CD14-positive monocyte (primary cell): ENCODE measurements at regions not wholly inside any gene's neighbourhood (a gene's known extent, or its start where the extent isn't known, plus 50 kb on each side); places are given as distances from the start of the nearest gene placed in this dataset.

Experiments
- DNase-seq, 3 donors: peaks; one replicate each; pipeline ENCODE4 v3.0.0-alpha.2; 2011 to 2022
- H2AFZ ChIP-seq: 2 replicates; pipeline ENCODE4 v1.6.0; 2012; ENCODE audit warnings: mild to moderate bottlenecking, low read depth, low read length, inconsistent platforms; ENCODE audit not compliant: insufficient read depth, poor library complexity, severe bottlenecking
- H3K27ac ChIP-seq, 2 donors: 1 replicate in 1 of 2; 2 replicates in 1 of 2; pipeline ENCODE4 v1.5.1; 2012 to 2013; ENCODE audit warnings: low read length in 2 of 2, control low read depth in 1 of 2, inconsistent platforms in 1 of 2, low read depth in 1 of 2, mild to moderate bottlenecking in 1 of 2
- H3K27me3 ChIP-seq, 2 donors: one replicate each; pipeline versions ENCODE4 v1.6.0 to v1.6.1; 2011 to 2013; ENCODE audit warnings: low read length in 2 of 2; ENCODE audit not compliant: control insufficient read depth in 2 of 2, insufficient read depth in 2 of 2
- H3K36me3 ChIP-seq, 2 donors: replicated peaks in 1 of 2; 1 replicate in 1 of 2; 2 replicates in 1 of 2; pipeline versions ENCODE4 v1.5.1 to v1.6.1; 2012 to 2013; ENCODE audit warnings: low read length in 2 of 2, control low read depth in 1 of 2, inconsistent platforms in 1 of 2, mild to moderate bottlenecking in 1 of 2; ENCODE audit not compliant: insufficient read depth in 2 of 2, control insufficient read depth in 1 of 2
- H3K4me1 ChIP-seq, 2 donors: 1 replicate in 1 of 2; 2 replicates in 1 of 2; pipeline versions ENCODE4 v1.5.1 to v1.6.1; 2012 to 2013; ENCODE audit warnings: low read length in 2 of 2, control low read depth in 1 of 2, inconsistent platforms in 1 of 2, mild to moderate bottlenecking in 1 of 2, moderate library complexity in 1 of 2; ENCODE audit not compliant: insufficient read depth in 2 of 2, control insufficient read depth in 1 of 2
- H3K4me2 ChIP-seq: replicated peaks from 2 replicates; pipeline ENCODE3; 2012; ENCODE audit warnings: low read length, moderate library complexity, mild to moderate bottlenecking; ENCODE audit not compliant: poor library complexity, severe bottlenecking; ENCODE audit errors: extremely low read depth
- H3K4me3 ChIP-seq, 3 experiments: fragments of 200-600 bp in 1 of 3; sonication (generic) in 1 of 3; replicated peaks in 1 of 3; 1 replicate in 2 of 3; 2 replicates in 1 of 3; pipeline ENCODE4 v1.5.1; 2011 to 2013; ENCODE audit warnings: low read length in 3 of 3, mild to moderate bottlenecking in 3 of 3, control low read depth in 2 of 3, low read depth in 2 of 3, inconsistent platforms in 1 of 3, moderate library complexity in 1 of 3
- H3K79me2 ChIP-seq: 2 replicates; pipeline ENCODE4 v1.6.0; 2012; ENCODE audit warnings: mild to moderate bottlenecking, control low read depth, inconsistent platforms, low read length, moderate library complexity; ENCODE audit not compliant: insufficient read depth
- H3K9ac ChIP-seq: 2 replicates; pipeline ENCODE4 v1.6.0; 2017; ENCODE audit warnings: low read length, mild to moderate bottlenecking; ENCODE audit not compliant: insufficient read depth, poor library complexity, severe bottlenecking
- H3K9me3 ChIP-seq, 2 donors: replicated peaks in 1 of 2; 1 replicate in 1 of 2; 2 replicates in 1 of 2; pipeline versions ENCODE4 v1.5.1 to v1.6.1; 2012 to 2013; ENCODE audit warnings: low read length in 2 of 2, control low read depth in 1 of 2; ENCODE audit not compliant: control insufficient read depth in 1 of 2, insufficient read depth in 1 of 2
- H4K20me1 ChIP-seq: 2 replicates; pipeline ENCODE4 v1.6.0; 2012; ENCODE audit warnings: mild to moderate bottlenecking, low read length, control low read depth, moderate library complexity; ENCODE audit not compliant: insufficient read depth
- H3K27ac Mint-ChIP-seq, 7 donors: one replicate each; pipeline ENCODE4 v1.8.0; 2020; ENCODE audit warnings: mild to moderate bottlenecking in 7 of 7, mixed read lengths in 7 of 7, moderate library complexity in 6 of 7, inconsistent platforms in 2 of 7
- H3K27me3 Mint-ChIP-seq, 3 donors: one replicate each; pipeline ENCODE4 v1.8.0; 2021 to 2022; ENCODE audit warnings: low read depth in 3 of 3, mild to moderate bottlenecking in 3 of 3, mixed read lengths in 3 of 3, moderate library complexity in 3 of 3, inconsistent platforms in 1 of 3
- H3K36me3 Mint-ChIP-seq, 2 donors: one replicate each; pipeline ENCODE4 v1.8.0; 2020; ENCODE audit warnings: mixed read lengths in 2 of 2, inconsistent platforms in 1 of 2, mild to moderate bottlenecking in 1 of 2
- H3K4me1 Mint-ChIP-seq: one replicate; pipeline ENCODE4 v1.8.0; 2020; ENCODE audit warnings: mild to moderate bottlenecking, mixed read lengths
- H3K4me3 Mint-ChIP-seq, 2 donors: one replicate each; pipeline ENCODE4 v1.8.0; 2020; ENCODE audit warnings: mild to moderate bottlenecking in 2 of 2, mixed read lengths in 2 of 2, moderate library complexity in 1 of 2
- H3K9me3 Mint-ChIP-seq, 7 donors: one replicate each; pipeline ENCODE4 v1.8.0; 2020 to 2022; ENCODE audit warnings: mixed read lengths in 7 of 7, mild to moderate bottlenecking in 6 of 7, moderate library complexity in 6 of 7, inconsistent platforms in 2 of 7
- WGBS: methylation state at CpG from one replicate; pipeline ENCODE4 v1.1.5; 2013; ENCODE audit warnings: missing lambda C conversion rate; ENCODE audit not compliant: insufficient coverage; 5-methylcytosine and 5-hydroxymethylcytosine counted together
- intact Hi-C, 2 donors: fragments of 100-400 bp; cut with micrococcal nuclease; formaldehyde crosslinking; loops; one replicate each; pipeline versions ENCODE4 v1.15.0 to v1.15.1; 2023
- TF ChIP-seq, protein P1 (sequence below): fragments of 200-600 bp; IDR thresholded peaks from one replicate; pipeline ENCODE4 v1.8.0; 2022; ENCODE audit warnings: antibody characterized with exemption, mild to moderate bottlenecking

DNA sequence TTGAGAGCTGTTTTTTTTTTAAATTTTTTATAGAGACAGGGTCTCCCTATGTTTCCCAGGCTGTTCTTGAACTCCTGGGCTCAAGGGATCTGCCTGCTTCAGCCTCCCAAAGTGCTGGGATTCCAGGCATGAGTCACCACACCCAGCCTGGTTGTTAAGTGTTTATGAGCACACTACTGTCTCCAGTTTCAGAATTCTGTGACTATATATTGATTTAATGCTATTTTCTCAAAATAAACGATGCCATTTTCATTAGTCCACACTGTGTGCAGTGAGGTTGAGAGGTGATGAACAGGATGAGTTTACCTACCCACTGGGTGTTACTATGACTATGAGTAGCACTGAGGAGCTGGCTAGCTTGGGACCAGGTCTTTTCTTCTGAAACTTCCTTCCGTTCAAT lies 110.9 kb upstream of the FAM180A start:
- H3K9me3 ChIP-seq: peaks cover 0 to 35% of the 10 kb centered on the region in 2 donors
- H3K36me3 ChIP-seq: no peaks in the 10 kb centered on the region
- Mint-ChIP-seq H3K27me3 (peaks cover 0 to 4% (median 0%) of the 10 kb centered on the region in 3 donors), H3K4me3 (no peak overlapping the region), H3K9me3 (peaks cover 2 to 32% (median 11%) of the 10 kb centered on the region in 7 donors), H3K4me1 (no peaks in the 10 kb centered on the region), H3K27ac (no peak overlapping the region), H3K36me3 (no peaks in the 10 kb centered on the region)
- WGBS: 67% methylated on average over 1 of the region's 2 CpGs
- H3K27ac ChIP-seq: no peak overlapping the region
- no peak overlapping the region for H3K4me2 ChIP-seq
- no peak overlapping the region for H3K9ac ChIP-seq
- H3K27me3 ChIP-seq: no peaks in the 10 kb centered on the region
- H4K20me1 ChIP-seq: no peaks in the 10 kb centered on the region
- H2AFZ ChIP-seq: no peak overlapping the region
- H3K4me1 ChIP-seq: no peaks in the 10 kb centered on the region
- H3K79me2 ChIP-seq: no peaks in the 10 kb centered on the region
- intact Hi-C loops: no loop called here
- H3K4me3 ChIP-seq: no peak overlapping the region
- TF ChIP-seq, protein P1, sequence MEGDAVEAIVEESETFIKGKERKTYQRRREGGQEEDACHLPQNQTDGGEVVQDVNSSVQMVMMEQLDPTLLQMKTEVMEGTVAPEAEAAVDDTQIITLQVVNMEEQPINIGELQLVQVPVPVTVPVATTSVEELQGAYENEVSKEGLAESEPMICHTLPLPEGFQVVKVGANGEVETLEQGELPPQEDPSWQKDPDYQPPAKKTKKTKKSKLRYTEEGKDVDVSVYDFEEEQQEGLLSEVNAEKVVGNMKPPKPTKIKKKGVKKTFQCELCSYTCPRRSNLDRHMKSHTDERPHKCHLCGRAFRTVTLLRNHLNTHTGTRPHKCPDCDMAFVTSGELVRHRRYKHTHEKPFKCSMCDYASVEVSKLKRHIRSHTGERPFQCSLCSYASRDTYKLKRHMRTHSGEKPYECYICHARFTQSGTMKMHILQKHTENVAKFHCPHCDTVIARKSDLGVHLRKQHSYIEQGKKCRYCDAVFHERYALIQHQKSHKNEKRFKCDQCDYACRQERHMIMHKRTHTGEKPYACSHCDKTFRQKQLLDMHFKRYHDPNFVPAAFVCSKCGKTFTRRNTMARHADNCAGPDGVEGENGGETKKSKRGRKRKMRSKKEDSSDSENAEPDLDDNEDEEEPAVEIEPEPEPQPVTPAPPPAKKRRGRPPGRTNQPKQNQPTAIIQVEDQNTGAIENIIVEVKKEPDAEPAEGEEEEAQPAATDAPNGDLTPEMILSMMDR: no peak
- DNase-seq: no peak

DNA sequence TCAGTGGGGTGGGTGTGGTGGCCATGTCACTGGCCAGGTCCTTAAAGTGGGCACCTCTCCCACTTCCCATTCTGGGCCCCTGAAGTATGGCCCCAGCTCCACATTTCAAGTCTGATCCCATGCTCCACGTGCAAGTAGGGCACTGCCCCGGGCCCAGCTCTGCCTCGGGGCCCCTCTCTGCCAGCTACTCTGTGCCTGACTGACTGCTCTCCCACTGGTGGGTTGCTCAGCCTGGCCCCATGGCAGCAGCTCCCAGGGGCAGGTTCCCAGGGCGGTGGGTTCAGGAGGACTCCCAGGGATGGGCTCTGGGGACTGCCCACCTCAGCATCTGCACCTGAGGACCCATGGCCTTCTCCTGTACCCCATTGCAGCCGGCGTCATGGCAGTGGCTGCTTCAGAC lies 110.2 kb upstream of the FAM180A start:
- Histone ChIP-seq H3K9ac (no peak overlapping the region), H3K27ac (no peak overlapping the region), H2AFZ (no peak overlapping the region), H3K4me1 (no peaks in the 10 kb centered on the region), H3K9me3 (peaks cover 0 to 35% of the 10 kb centered on the region in 2 donors), H3K4me3 (no peak overlapping the region), H3K4me2 (no peak overlapping the region), H3K79me2 (no peaks in the 10 kb centered on the region), H3K36me3 (no peaks in the 10 kb centered on the region), H4K20me1 (no peaks in the 10 kb centered on the region), H3K27me3 (no peaks in the 10 kb centered on the region)
- DNase-seq: no peak
- WGBS: 100% methylated on average over 6 of the region's 6 CpGs
- intact Hi-C loops: no loop called here
- Mint-ChIP-seq H3K27ac (no peak overlapping the region), H3K9me3 (peaks cover 2 to 32% (median 11%) of the 10 kb centered on the region in 7 donors), H3K4me1 (no peaks in the 10 kb centered on the region), H3K27me3 (peaks cover 0 to 6% (median under 1%) of the 10 kb centered on the region in 3 donors), H3K4me3 (no peak overlapping the region), H3K36me3 (no peaks in the 10 kb centered on the region)
- TF ChIP-seq, protein P1: no peak
